Nephron (organoid): ENCODE measurements at regions not wholly inside any gene's neighbourhood (a gene's known extent, or its start where the extent isn't known, plus 50 kb on each side); places are given as distances from the start of the nearest gene placed in this dataset.

Source experiments
- H3K27ac Mint-ChIP-seq, 3 experiments: 2 replicates each; pipeline ENCODE4 v1.8.0; 2020; ENCODE audit warnings: mixed read lengths in 3 of 3, mild to moderate bottlenecking in 2 of 3, moderate library complexity in 1 of 3
- H3K27me3 Mint-ChIP-seq: 2 replicates; pipeline ENCODE4 v1.8.0; 2021; ENCODE audit warnings: low read depth, mild to moderate bottlenecking, moderate library complexity, mixed read lengths
- H3K36me3 Mint-ChIP-seq: 2 replicates; pipeline ENCODE4 v1.8.0; 2020; ENCODE audit warnings: low read depth, mixed read lengths
- H3K4me1 Mint-ChIP-seq: 2 replicates; pipeline ENCODE4 v1.8.0; 2020; ENCODE audit warnings: mixed read lengths
- H3K4me3 Mint-ChIP-seq, 3 experiments: 2 replicates each; pipeline ENCODE4 v1.8.0; 2020; ENCODE audit warnings: mild to moderate bottlenecking in 3 of 3, mixed read lengths in 3 of 3, moderate library complexity in 2 of 3
- H3K9me3 Mint-ChIP-seq: 2 replicates; pipeline ENCODE4 v1.8.0; 2020; ENCODE audit warnings: mixed read lengths
- CTCF ChIP-seq, 3 experiments: fragments of 200-600 bp; sonication (generic); IDR thresholded peaks; one replicate each; pipeline ENCODE4 v1.5.0; 2021; ENCODE audit warnings: antibody characterized with exemption in 3 of 3; ENCODE audit not compliant: unreplicated experiment in 3 of 3

GRCh38 chr17:62121025-62121730, 56.1 kb upstream of the MED13 start:
- no peak overlapping the region for H3K27ac Mint-ChIP-seq
- TF ChIP-seq CTCF (IDR thresholded peaks at IDR 0.05; ENCODE audit: unreplicated experiment in 3 of 3): no peak
- H3K9me3 Mint-ChIP-seq: no peaks in the 10 kb centered on the region
- H3K27me3 Mint-ChIP-seq: peaks cover 7% of the 10 kb centered on the region
- no peak overlapping the region for H3K4me3 Mint-ChIP-seq
- H3K4me1 Mint-ChIP-seq: no peaks in the 10 kb centered on the region
- H3K36me3 Mint-ChIP-seq: no peaks in the 10 kb centered on the region

GRCh38 chr17:62119373-62119772, 54.3 kb upstream of the MED13 start:
- no peaks in the 10 kb centered on the region for H3K9me3 Mint-ChIP-seq
- no peak overlapping the region for H3K4me3 Mint-ChIP-seq
- no peaks in the 10 kb centered on the region for H3K36me3 Mint-ChIP-seq
- H3K27me3 Mint-ChIP-seq: no peaks in the 10 kb centered on the region
- no peak overlapping the region for H3K27ac Mint-ChIP-seq
- no peaks in the 10 kb centered on the region for H3K4me1 Mint-ChIP-seq
- no peak for TF ChIP-seq CTCF (IDR thresholded peaks at IDR 0.05; ENCODE audit: unreplicated experiment in 3 of 3)
